Activated T-helper 2 cell treated with anti-CD3 and anti-CD28 coated beads, Interferon-gamma antibody, Interleukin-2, Interleukin-4, amounts not matched to agents 10 μg/mL and 5 μg/mL and 100 μg/mL, durations not matched to agents 14 hours and 24 hours and 36 hours (primary cell): ENCODE measurements at regions not wholly inside any gene's neighbourhood (a gene's known extent, or its start where the extent isn't known, plus 50 kb on each side); places are given as distances from the start of the nearest gene placed in this dataset.

Experiments
- DNase-seq: peaks from one replicate; pipeline ENCODE4 v3.0.0; 2021; ENCODE audit warnings: low spot score
- H3K27ac Mint-ChIP-seq: one replicate; pipeline ENCODE4 v1.8.0; 2021; ENCODE audit warnings: mixed read lengths
- H3K27me3 Mint-ChIP-seq: one replicate; pipeline ENCODE4 v1.8.0; 2021; ENCODE audit warnings: low read depth, mixed read lengths
- H3K36me3 Mint-ChIP-seq: one replicate; pipeline ENCODE4 v1.8.0; 2021; ENCODE audit warnings: low read depth, mixed read lengths
- H3K4me1 Mint-ChIP-seq: one replicate; pipeline ENCODE4 v1.8.0; 2021; ENCODE audit warnings: low read depth, mixed read lengths
- H3K4me3 Mint-ChIP-seq: one replicate; pipeline ENCODE4 v1.8.0; 2021; ENCODE audit warnings: low read depth, mild to moderate bottlenecking, moderate library complexity, mixed read lengths
- H3K9me3 Mint-ChIP-seq: one replicate; pipeline ENCODE4 v1.8.0; 2021; ENCODE audit warnings: mixed read lengths
- intact Hi-C: fragments of 100-400 bp; cut with micrococcal nuclease; formaldehyde crosslinking; loops from one replicate; pipeline ENCODE4 v1.15.1; 2023

DNA sequence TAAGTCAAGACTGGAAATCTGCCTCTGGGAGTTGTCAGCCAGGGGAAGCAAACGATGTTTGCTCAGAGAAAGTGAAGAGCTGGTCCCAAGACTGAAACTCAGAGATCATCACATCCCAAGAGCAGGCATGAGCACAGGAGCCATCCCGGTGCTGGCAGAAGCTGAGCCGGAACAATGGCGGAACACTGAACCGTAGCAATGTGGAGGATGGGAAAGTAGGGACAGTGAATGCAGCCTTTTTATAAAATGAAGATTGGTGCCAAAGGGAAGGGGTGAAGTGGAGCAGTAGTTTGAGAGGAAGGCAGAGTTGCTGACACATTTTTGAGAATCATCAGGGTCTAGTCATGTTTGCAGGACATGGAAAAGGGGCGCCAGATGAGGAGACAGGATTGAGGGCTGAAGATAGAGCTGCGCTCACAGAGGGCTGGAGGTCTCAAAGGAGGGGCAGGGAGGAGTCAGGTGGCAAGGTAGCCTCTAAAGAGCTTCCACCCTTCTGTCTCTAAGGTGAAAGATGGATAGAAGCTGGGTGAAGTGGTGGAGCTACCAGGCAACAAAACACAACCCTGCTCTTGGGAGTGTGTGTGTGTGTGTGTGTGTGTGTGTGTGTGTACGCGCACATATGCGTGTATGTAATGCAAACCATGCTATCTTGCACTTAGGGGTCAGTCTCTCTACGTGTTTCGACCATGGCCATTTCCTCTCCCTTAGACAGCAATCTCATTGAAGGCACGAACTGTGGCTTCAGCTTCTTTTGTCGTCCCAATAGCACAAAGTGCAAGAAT, 94.3 kb upstream of the IRF2BP2 start:
- Mint-ChIP-seq H3K36me3 (no peaks in the 10 kb centered on the region), H3K27me3 (no peaks in the 10 kb centered on the region), H3K27ac (no peak overlapping the region), H3K9me3 (peaks cover 5% of the 10 kb centered on the region), H3K4me3 (no peak overlapping the region), H3K4me1 (peaks cover 22% of the 10 kb centered on the region)
- no peak for DNase-seq
- intact Hi-C loops, result no loop called here

DNA sequence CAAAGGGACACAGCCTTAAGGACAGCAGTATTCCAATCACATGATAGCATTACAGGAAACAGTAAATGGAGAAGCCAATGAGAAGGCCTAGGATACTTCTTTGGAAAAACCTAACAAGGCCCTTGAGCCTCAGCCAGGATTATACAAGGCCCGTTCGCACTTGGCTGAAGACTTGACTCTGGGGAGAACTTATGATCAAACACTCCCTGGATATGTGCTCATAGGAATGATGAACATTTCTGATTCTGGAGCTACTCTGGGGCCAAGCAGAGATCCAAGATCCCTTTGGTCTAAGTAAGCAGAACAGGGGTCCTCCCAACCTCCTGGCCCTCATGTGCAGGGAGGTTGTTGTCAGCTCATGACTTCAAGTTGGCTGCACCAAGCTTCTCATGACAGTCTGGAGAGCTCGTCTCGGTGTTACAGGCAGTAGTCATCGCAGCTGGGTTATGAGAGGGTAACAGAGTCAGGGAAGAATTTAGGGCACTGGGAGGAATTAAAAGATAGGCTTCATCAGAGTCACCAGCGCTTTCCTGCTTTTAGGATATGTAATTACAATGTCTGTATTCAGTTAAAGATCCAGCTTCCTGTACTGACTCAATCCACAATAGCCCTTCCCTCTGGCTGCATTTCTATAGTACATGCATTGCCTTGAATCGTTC, 92.5 kb upstream of the IRF2BP2 start:
- H3K4me1 Mint-ChIP-seq, result peaks cover 15% of the 10 kb centered on the region
- H3K27me3 Mint-ChIP-seq, result no peaks in the 10 kb centered on the region
- intact Hi-C loops, result no loop called here
- no peak for DNase-seq
- no peak overlapping the region for H3K27ac Mint-ChIP-seq
- H3K36me3 Mint-ChIP-seq, result no peaks in the 10 kb centered on the region
- no peak overlapping the region for H3K4me3 Mint-ChIP-seq
- peaks cover 5% of the 10 kb centered on the region for H3K9me3 Mint-ChIP-seq

DNA sequence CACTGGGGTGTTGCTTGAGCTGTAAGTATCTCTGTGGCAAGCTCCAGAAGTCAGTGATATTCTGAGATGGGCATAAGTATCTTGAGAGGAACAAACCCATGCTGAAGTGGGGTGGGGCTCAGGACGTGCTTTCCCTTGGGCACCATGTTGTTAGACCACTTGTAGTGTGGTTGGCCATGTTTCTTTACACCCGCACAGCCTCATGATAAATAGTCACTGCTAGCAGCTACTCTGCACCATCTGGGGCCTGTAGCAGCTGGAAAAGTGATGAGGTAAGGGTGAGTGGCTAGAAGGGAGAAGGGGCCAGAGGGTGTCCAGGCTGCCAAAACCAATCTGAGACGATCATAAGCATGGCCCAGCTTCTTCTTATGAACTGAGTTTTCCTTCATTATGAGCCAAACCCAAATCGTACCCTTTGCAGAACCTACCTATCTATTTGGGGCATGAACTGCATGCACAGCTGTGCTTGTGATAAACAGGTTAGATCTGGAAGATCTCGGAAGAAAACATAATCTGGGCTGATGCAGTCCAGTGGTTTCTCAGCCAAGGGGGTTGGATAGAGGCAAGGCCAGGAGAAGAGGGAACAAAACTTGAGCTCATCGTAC, 91.9 kb upstream of the IRF2BP2 start:
- Mint-ChIP-seq H3K27ac (no peak overlapping the region), H3K4me3 (no peak overlapping the region), H3K36me3 (no peaks in the 10 kb centered on the region), H3K9me3 (peaks cover 5% of the 10 kb centered on the region), H3K4me1 (peaks cover 15% of the 10 kb centered on the region), H3K27me3 (no peaks in the 10 kb centered on the region)
- no peak for DNase-seq
- intact Hi-C loops, result no loop called here

DNA sequence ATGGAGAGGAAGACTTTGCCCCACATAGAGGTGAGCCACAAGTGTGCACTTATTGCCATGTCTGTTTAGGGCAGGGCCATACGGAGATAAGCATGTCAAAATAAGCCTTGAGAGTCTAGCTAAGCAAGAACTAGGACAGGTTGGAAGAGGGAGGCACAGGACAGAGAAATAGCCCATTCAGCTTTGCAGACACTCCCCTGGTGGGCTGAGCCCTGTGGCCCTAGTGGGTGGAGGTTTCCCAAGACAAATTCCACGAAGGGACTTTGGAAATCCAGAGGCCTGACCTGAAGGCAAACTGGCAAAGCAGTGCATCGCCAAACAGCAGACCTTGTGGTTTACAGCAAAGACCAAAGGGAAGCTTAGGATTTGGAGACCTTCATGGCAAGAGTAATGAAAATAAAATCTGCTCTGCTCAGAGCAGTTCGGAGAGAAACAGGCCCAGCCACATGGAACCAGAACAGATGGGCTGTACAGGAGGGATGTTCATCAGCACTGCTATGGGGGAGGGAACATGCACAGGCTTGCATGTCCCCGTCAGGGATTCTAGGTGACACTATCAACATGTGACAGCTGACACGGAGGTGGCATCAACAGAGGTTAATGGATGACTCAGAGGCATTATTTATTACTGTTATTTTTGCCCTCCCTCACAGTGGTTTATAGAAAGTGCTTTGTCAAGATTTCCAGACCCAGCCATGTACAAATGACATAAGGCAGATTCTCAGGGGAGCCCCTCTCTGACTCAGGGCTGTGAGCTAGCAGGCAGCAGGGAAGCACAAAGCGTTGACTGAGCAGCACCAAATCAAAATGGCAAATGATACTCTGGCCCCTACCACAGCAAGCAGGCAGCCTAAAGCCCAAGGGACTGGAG, 90.1 kb upstream of the IRF2BP2 start:
- Mint-ChIP-seq H3K27me3 (no peaks in the 10 kb centered on the region), H3K36me3 (no peaks in the 10 kb centered on the region), H3K27ac (no peak overlapping the region), H3K4me3 (no peak overlapping the region), H3K9me3 (no peaks in the 10 kb centered on the region), H3K4me1 (peaks cover 4% of the 10 kb centered on the region)
- DNase-seq, result no peak
- intact Hi-C loops, result no loop called here

DNA sequence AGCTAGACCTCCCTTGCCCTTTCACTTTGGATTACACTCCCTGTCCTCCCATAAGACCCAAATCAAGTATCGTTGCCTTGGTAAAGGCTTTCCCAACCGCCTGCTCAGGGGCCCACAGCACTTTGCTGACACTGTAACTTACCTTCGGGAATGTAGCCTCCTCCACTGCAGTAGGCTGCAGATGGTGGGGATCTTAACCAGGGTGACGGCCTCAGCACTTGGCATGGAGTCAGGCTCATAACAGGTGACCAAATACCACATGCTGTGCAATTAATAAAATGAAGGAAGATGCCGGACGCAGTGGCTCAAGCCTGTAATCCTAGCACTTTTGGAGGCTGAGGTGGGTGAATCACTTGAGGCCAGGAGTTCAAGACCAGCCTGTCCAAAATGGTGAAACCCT, 88.7 kb upstream of the IRF2BP2 start:
- Mint-ChIP-seq H3K27me3 (no peaks in the 10 kb centered on the region), H3K4me3 (no peak overlapping the region), H3K27ac (no peak overlapping the region), H3K36me3 (no peaks in the 10 kb centered on the region), H3K9me3 (no peaks in the 10 kb centered on the region), H3K4me1 (peaks cover 4% of the 10 kb centered on the region)
- no peak for DNase-seq
- intact Hi-C loops, result no loop called here

DNA sequence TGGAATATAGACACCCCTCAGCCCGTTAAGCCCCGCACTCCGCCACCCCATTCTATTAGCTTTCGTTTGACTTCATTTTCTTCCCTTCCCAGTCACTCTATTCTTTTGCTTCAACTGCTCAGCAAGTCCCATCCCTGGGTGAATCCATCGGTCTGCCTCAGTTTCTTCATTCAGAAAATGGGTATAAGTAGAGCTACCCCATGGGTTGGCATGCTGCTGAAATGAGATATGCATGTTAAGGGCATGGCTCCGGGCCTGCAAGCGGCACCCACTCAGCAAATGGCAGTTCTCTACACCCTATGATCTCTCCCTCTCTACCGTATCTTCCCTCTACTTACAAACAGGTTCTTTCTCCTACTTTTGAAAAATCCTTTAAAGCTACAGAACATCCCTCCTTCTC, 87.8 kb upstream of the IRF2BP2 start:
- Mint-ChIP-seq H3K36me3 (no peaks in the 10 kb centered on the region), H3K27me3 (no peaks in the 10 kb centered on the region), H3K9me3 (no peaks in the 10 kb centered on the region), H3K4me3 (no peak overlapping the region), H3K27ac (no peak overlapping the region), H3K4me1 (peaks cover 4% of the 10 kb centered on the region)
- intact Hi-C loops, result no loop called here
- DNase-seq, result no peak

DNA sequence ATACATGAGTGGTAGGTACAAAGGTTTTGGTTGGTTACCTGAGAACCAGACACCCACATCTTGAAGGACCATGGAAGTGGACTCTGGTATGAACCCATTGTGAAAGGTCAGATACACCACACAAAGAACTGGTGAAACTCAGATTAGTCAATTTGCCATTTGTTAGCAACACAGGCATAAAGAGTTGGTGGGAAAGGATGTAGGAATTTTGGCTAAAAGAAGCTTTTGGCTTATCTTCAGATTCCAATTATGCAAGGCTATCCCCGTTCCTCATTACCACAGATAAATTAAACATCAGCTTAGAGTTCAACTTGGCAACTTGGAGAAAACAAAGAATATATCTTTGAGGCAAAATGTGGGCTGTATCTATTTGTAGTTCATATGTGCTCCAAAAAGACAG, 87.0 kb upstream of the IRF2BP2 start:
- Mint-ChIP-seq H3K4me3 (no peak overlapping the region), H3K27me3 (no peaks in the 10 kb centered on the region), H3K27ac (no peak overlapping the region), H3K4me1 (peaks cover 7% of the 10 kb centered on the region), H3K36me3 (no peaks in the 10 kb centered on the region), H3K9me3 (no peaks in the 10 kb centered on the region)
- intact Hi-C loops, result no loop called here
- no peak for DNase-seq

DNA sequence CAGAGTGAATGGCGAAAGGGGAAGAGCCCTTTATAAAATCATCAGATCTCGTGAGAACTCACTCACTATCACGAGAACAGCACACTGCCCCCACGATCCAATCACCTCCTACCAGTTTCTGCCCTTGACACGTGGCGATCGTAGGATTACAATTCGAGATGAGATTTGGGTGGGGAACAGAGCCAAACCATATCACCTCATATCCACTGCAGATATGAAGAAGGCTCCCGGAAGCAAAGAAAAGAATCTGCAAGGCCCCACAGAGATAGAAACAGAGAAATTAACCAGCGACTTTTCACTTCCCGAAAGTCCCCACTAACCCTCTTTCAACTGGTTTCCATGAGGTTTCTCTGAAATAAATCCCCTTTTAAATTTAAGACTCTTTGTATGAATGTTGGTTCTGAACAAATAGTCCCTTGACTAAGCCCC, 86.2 kb upstream of the IRF2BP2 start:
- intact Hi-C loops, result no loop called here
- no peak for DNase-seq
- Mint-ChIP-seq H3K36me3 (no peaks in the 10 kb centered on the region), H3K9me3 (no peaks in the 10 kb centered on the region), H3K27ac (no peak overlapping the region), H3K27me3 (no peaks in the 10 kb centered on the region), H3K4me1 (peaks cover 7% of the 10 kb centered on the region), H3K4me3 (no peak overlapping the region)

DNA sequence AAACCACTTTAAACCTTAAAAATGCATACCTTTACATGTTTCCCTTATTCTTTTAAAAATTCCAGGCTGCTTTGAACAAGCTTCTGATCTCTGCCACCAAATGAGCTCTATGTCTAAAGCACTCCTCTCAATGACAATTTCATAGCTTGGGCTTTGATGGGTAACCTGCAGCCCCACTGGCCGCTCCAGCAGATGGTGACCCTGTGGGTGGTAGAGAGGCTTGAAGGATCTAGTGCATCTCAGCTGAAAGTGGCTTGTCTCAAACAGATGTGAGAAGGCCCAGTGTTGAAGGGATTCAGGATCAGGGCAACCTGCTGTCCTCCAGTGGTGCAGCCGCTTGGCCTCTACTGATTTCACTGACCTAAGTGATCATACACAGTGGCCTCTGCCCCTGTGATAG, 84.7 kb upstream of the IRF2BP2 start:
- H3K4me3 Mint-ChIP-seq, result no peak overlapping the region
- H3K36me3 Mint-ChIP-seq, result no peaks in the 10 kb centered on the region
- no peak for DNase-seq
- no peaks in the 10 kb centered on the region for H3K27me3 Mint-ChIP-seq
- H3K27ac Mint-ChIP-seq, result no peak overlapping the region
- no peaks in the 10 kb centered on the region for H3K9me3 Mint-ChIP-seq
- H3K4me1 Mint-ChIP-seq, result peaks cover 6% of the 10 kb centered on the region
- intact Hi-C loops, result no loop called here

DNA sequence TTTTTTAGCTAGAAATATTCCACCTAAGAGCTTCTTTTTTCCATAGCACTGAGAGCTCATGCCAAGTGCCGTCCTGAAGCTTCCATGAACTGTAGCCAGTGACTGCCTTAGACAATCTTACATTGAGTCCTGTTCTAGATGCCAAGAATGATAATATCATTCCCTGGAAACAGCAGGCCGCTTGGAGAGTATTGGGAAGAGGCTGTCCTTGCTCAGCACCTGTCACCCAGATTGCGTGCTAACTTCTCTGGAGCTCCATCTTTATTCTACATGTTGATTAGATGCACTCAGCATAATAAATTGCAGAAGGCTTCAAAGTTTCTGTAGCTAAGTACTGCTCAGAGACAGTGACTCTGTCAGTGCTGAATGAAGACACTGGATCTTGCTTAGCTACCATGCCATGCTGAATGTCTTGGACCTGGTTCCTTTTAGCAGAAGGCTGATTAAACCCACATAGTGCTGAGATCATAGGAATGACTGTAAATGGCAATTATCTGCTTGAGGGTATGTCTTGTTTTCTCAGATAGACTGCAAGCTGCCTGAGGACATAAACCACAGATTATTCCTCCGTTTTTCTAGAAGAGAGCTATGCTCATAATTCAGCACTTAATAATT, 83.1 kb upstream of the IRF2BP2 start:
- intact Hi-C loops, result no loop called here
- no peaks in the 10 kb centered on the region for H3K36me3 Mint-ChIP-seq
- no peak overlapping the region for H3K27ac Mint-ChIP-seq
- H3K27me3 Mint-ChIP-seq, result no peaks in the 10 kb centered on the region
- no peak overlapping the region for H3K4me3 Mint-ChIP-seq
- H3K4me1 Mint-ChIP-seq, result peaks cover 5% of the 10 kb centered on the region
- no peak for DNase-seq
- no peaks in the 10 kb centered on the region for H3K9me3 Mint-ChIP-seq

DNA sequence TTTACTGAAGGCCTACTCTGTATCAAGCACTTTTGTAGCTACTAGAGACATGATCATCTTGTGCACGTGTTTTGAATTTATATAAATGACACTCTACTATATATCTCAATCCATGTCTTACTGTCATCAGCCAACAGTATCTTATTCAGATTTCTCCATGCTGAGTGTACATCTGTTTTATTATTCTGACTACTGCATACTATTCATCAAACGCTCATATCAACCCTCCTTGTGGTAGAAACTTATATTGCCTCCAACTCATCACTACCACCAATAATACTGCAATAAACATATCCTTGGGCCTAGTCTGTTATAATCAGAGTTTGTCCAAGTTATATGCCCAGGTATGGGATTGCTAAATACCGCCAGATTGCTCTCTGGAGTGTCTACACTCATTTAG, 81.6 kb upstream of the IRF2BP2 start:
- H3K9me3 Mint-ChIP-seq, result peaks cover 5% of the 10 kb centered on the region
- H3K36me3 Mint-ChIP-seq, result no peaks in the 10 kb centered on the region
- H3K27me3 Mint-ChIP-seq, result no peaks in the 10 kb centered on the region
- H3K4me3 Mint-ChIP-seq, result no peak overlapping the region
- DNase-seq, result no peak
- H3K4me1 Mint-ChIP-seq, result peaks cover 5% of the 10 kb centered on the region
- no peak overlapping the region for H3K27ac Mint-ChIP-seq
- intact Hi-C loops, result no loop called here

DNA sequence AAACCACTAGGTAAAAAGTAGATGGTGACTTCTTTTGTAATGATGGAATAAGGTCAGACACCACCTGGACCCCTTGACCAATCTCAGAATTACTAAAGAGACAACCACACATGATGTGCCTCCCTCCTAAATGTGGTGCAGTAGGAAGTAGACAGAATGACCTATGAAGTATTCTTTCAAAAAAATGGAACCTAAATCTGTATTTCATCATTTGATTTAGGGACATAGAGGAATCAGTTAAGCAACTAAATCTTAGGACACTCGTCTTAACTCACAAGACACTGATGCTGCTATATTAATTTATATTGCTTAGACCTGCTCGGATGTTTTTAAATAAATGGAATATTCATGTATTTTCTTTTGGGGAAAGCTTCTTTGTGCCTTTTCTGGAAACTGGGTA, 80.9 kb upstream of the IRF2BP2 start:
- no peak overlapping the region for H3K27ac Mint-ChIP-seq

More for the DNA sequence above, 80.9 kb upstream of the IRF2BP2 start:
- DNase-seq, result no peak
- H3K9me3 Mint-ChIP-seq, result peaks cover 8% of the 10 kb centered on the region
- H3K4me3 Mint-ChIP-seq, result no peak overlapping the region
- no peaks in the 10 kb centered on the region for H3K36me3 Mint-ChIP-seq
- no peaks in the 10 kb centered on the region for H3K27me3 Mint-ChIP-seq
- intact Hi-C loops, result no loop called here
- peaks cover 5% of the 10 kb centered on the region for H3K4me1 Mint-ChIP-seq
